Vagina (tissue), 2 donors: ENCODE measurements at regions not wholly inside any gene's neighbourhood (a gene's known extent, or its start where the extent isn't known, plus 50 kb on each side); places are given as distances from the start of the nearest gene placed in this dataset.

Experiments
- DNase-seq, 2 donors: peaks; one replicate each; pipeline ENCODE4 v3.0.0-alpha.2; 2017; ENCODE audit errors: extremely low spot score in 2 of 2
- H3K27ac ChIP-seq: fragments of 200-600 bp; sonication (generic); one replicate; pipeline ENCODE4 v1.5.1; 2019
- H3K27me3 ChIP-seq: fragments of 200-600 bp; sonication (generic); one replicate; pipeline ENCODE4 v1.5.1; 2019
- H3K36me3 ChIP-seq, 2 donors: fragments of 200-600 bp; sonication (generic); one replicate each; pipeline ENCODE4 v1.5.1; 2017 to 2019
- H3K4me1 ChIP-seq: fragments of 200-600 bp; sonication (generic); one replicate; pipeline ENCODE4 v1.5.1; 2019
- H3K4me3 ChIP-seq, 2 donors: fragments of 200-600 bp; sonication (generic); 1 replicate in 1 of 2; 2 replicates in 1 of 2; pipeline ENCODE4 v1.5.1; 2016 to 2019
- H3K9me3 ChIP-seq: fragments of 200-600 bp; sonication (generic); one replicate; pipeline ENCODE4 v1.5.1; 2019
- POLR2A ChIP-seq, 2 donors: fragments of 450-650 bp; IDR thresholded peaks; one replicate each; pipeline ENCODE4 v1.6.1; 2017; ENCODE audit warnings: antibody characterized with exemption in 2 of 2, mild to moderate bottlenecking in 2 of 2, moderate library complexity in 2 of 2
- POLR2AphosphoS5 ChIP-seq, 2 donors: sonication (generic); formaldehyde crosslinking; IDR thresholded peaks; one replicate each; pipeline ENCODE4 v1.9.0; 2017; ENCODE audit warnings: antibody characterized with exemption in 2 of 2, mild to moderate bottlenecking in 2 of 2, low read depth in 1 of 2; ENCODE audit not compliant: insufficient read depth in 1 of 2
- intact Hi-C: fragments of 100-400 bp; cut with DNase I; formaldehyde crosslinking; loops from one replicate; pipeline ENCODE4 v1.15.1; 2023
- TF ChIP-seq, protein P1 (sequence below), 3 experiments: fragments of 450-650 bp in 2 of 3; fragments of 200-600 bp in 1 of 3; sonication (generic) in 1 of 3; IDR thresholded peaks; one replicate each; pipeline ENCODE4 v1.5.1; 2017 to 2019; ENCODE audit warnings: antibody characterized with exemption in 3 of 3, mild to moderate bottlenecking in 2 of 3, moderate library complexity in 2 of 3

DNA sequence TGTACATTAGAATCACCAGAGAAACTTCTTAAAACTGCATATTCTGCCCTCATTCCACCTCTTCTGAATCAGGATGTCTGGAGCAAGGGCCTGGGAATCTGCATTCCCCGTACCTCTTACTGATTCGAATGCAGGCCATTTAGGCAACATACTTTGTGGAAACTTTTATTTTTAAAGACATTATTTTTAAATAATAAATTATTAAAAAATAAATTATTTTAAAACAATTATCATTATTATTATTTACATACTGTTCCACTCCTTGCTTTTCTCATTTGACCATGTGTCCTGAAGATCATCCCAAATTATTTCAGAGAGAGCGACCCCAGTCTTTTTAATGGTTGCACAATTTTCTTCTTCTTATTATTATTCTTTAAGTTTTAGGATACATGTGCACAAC is 336.6 kb upstream of the TBC1D5 start:
- Histone ChIP-seq H3K4me1 (no peaks in the 10 kb centered on the region), H3K27ac (no peak overlapping the region), H3K27me3 (no peaks in the 10 kb centered on the region), H3K36me3 (no peaks in the 10 kb centered on the region), H3K9me3 (no peaks in the 10 kb centered on the region), H3K4me3 (no peak overlapping the region)
- TF ChIP-seq, protein P1, sequence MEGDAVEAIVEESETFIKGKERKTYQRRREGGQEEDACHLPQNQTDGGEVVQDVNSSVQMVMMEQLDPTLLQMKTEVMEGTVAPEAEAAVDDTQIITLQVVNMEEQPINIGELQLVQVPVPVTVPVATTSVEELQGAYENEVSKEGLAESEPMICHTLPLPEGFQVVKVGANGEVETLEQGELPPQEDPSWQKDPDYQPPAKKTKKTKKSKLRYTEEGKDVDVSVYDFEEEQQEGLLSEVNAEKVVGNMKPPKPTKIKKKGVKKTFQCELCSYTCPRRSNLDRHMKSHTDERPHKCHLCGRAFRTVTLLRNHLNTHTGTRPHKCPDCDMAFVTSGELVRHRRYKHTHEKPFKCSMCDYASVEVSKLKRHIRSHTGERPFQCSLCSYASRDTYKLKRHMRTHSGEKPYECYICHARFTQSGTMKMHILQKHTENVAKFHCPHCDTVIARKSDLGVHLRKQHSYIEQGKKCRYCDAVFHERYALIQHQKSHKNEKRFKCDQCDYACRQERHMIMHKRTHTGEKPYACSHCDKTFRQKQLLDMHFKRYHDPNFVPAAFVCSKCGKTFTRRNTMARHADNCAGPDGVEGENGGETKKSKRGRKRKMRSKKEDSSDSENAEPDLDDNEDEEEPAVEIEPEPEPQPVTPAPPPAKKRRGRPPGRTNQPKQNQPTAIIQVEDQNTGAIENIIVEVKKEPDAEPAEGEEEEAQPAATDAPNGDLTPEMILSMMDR (IDR thresholded peaks at IDR 0.05): no peak
- no peak for TF ChIP-seq POLR2A (IDR thresholded peaks at IDR 0.05)
- no peak for TF ChIP-seq POLR2AphosphoS5 (IDR thresholded peaks at IDR 0.05; ENCODE audit: insufficient read depth in 1 of 2, low read depth in 1 of 2)
- intact Hi-C loops: no loop called here
- DNase-seq: no peak

DNA sequence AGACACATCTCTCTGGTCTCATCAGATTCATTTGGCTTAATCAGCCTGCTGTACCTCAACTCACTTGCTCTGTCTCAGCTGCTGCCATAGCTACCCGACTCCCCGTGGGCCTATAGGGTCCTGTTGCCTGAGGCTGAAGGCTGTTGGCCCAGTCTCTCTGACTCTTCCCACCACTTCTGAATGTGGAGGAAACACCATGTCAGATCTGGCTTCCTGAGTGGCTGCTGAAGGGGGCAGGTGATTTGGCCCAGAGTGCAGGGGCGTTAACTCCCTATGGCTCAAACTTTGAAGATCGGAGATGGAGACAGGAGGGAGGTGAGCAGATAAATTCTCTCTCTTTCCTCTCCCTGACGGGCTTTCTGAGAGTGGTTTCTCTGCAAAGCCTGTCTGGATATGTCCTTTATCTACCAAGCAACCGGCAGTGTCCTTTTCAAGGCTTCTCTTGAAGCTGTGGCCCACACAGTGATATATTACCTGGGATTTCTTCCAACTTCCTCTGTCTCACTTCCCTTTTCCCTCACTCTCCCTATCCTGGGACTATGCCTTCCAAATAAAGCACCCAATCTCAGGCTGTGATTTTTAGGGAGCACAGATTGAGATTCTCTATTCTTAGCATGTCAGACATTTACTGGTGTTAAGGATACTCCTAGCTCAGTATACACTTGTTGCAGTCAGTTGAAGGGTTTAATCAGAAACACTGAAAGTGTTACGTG is 334.9 kb upstream of the TBC1D5 start:
- H3K36me3 ChIP-seq: no peaks in the 10 kb centered on the region
- no peaks in the 10 kb centered on the region for H3K27me3 ChIP-seq
- no peak overlapping the region for H3K4me3 ChIP-seq
- no peak overlapping the region for H3K27ac ChIP-seq
- no peaks in the 10 kb centered on the region for H3K4me1 ChIP-seq
- TF ChIP-seq, protein P1 (IDR thresholded peaks at IDR 0.05): no peak
- no peak for TF ChIP-seq POLR2A (IDR thresholded peaks at IDR 0.05)
- TF ChIP-seq POLR2AphosphoS5 (IDR thresholded peaks at IDR 0.05; ENCODE audit: insufficient read depth in 1 of 2, low read depth in 1 of 2): no peak
- intact Hi-C loops: no loop called here
- DNase-seq: no peak
- no peaks in the 10 kb centered on the region for H3K9me3 ChIP-seq

DNA sequence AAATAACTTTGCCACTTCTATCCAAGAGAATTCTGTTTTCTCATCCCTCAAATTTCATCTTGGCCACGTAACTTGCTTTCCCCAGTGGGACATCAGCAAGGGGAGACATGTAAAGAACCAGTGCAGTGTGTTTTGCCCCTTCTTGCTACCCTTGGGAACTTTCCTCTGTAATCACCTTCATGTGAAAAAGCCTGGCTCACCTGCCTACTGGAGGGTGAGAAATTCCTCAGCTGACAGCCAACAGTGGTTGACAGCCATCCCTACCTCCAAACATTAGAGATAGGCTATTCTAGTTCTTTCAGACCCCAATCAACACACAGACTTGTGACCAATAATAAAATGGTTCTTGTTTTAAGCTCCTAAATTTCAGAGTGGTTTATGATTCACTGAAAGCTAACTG is 333.9 kb upstream of the TBC1D5 start:
- intact Hi-C loops: no loop called here
- no peak overlapping the region for H3K4me3 ChIP-seq
- no peaks in the 10 kb centered on the region for H3K27me3 ChIP-seq
- no peaks in the 10 kb centered on the region for H3K36me3 ChIP-seq
- H3K27ac ChIP-seq: no peak overlapping the region
- TF ChIP-seq POLR2AphosphoS5 (IDR thresholded peaks at IDR 0.05; ENCODE audit: insufficient read depth in 1 of 2, low read depth in 1 of 2): no peak
- TF ChIP-seq POLR2A (IDR thresholded peaks at IDR 0.05): no peak
- no peak for DNase-seq
- no peaks in the 10 kb centered on the region for H3K9me3 ChIP-seq
- no peaks in the 10 kb centered on the region for H3K4me1 ChIP-seq

DNA sequence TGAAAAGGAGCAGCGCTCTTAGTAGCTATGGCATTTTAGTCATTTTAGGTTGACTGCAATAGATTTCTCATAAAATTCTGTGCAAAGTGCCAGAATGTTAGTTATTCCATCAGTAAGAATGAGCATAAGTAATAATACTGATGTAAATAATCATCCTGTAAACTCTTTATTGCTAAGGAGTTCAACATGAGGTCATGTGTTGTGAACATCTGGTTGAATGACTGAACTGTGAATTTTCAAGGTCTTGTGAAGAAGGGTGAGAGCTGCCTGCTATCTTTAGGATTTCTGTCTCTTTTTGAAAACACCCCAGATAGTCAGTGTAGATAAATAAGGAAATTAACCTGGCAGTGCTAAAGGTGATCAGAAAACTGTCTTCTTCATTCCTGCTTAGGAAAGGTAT is 333.4 kb upstream of the TBC1D5 start:
- H3K9me3 ChIP-seq: no peaks in the 10 kb centered on the region
- H3K27ac ChIP-seq: no peak overlapping the region
- H3K4me1 ChIP-seq: no peaks in the 10 kb centered on the region
- H3K36me3 ChIP-seq: no peaks in the 10 kb centered on the region
- TF ChIP-seq, protein P1 (IDR thresholded peaks at IDR 0.05): no peak
- no peak for TF ChIP-seq POLR2AphosphoS5 (IDR thresholded peaks at IDR 0.05; ENCODE audit: insufficient read depth in 1 of 2, low read depth in 1 of 2)
- no peak for TF ChIP-seq POLR2A (IDR thresholded peaks at IDR 0.05)
- H3K4me3 ChIP-seq: no peak overlapping the region
- no peaks in the 10 kb centered on the region for H3K27me3 ChIP-seq
- intact Hi-C loops: no loop called here
- DNase-seq: no peak

DNA sequence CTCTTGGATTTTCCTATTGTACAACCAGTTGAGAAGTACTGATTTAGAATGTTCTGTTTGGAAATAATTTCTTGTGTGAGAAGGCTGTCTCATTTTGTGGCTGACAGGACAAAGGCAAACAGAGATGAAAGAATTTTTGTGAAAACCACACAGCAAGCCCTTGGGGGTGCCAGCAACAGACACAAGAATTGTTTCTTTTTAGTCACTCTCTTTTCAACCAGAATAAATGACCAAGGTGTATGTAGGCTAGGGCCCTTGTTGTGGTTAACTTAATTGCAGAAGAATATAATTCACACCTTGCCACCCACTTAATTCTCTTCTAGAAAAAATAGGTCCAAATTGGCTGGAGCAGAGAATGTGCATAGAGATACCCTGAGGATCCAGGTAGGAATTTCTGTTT is 329.4 kb upstream of the TBC1D5 start:
- Histone ChIP-seq H3K9me3 (no peaks in the 10 kb centered on the region), H3K4me3 (no peak overlapping the region), H3K27ac (no peak overlapping the region), H3K36me3 (no peaks in the 10 kb centered on the region), H3K4me1 (no peaks in the 10 kb centered on the region), H3K27me3 (no peaks in the 10 kb centered on the region)
- TF ChIP-seq, protein P1 (IDR thresholded peaks at IDR 0.05): no peak
- no peak for TF ChIP-seq POLR2AphosphoS5 (IDR thresholded peaks at IDR 0.05; ENCODE audit: insufficient read depth in 1 of 2, low read depth in 1 of 2)
- no peak for TF ChIP-seq POLR2A (IDR thresholded peaks at IDR 0.05)
- intact Hi-C loops: no loop called here
- DNase-seq: no peak
